OCI-LY1 (cell line): ENCODE measurements at regions not wholly inside any gene's neighbourhood (a gene's known extent, or its start where the extent isn't known, plus 50 kb on each side); places are given as distances from the start of the nearest gene placed in this dataset.

Source experiments
- H2AFZ ChIP-seq: fragments of 200-600 bp; sonication (generic), shearing (Covaris generic); 2 replicates; pipeline ENCODE4 v1.6.0; 2014; ENCODE audit warnings: antibody characterized with exemption, mild to moderate bottlenecking, low read length
- H3F3A ChIP-seq: fragments of 200-600 bp; sonication (generic), shearing (Covaris generic); 2 replicates; pipeline ENCODE4 v1.6.0; 2014; ENCODE audit warnings: mild to moderate bottlenecking, antibody characterized with exemption, low read length, moderate library complexity; ENCODE audit not compliant: insufficient read depth
- H3K27ac ChIP-seq: fragments of 200-600 bp; sonication (generic); 2 replicates; pipeline ENCODE4 v1.5.1; 2014; ENCODE audit warnings: low read length, mixed run types, mild to moderate bottlenecking, low read depth; ENCODE audit not compliant: poor library complexity, severe bottlenecking
- H3K27me3 ChIP-seq: fragments of 200-600 bp; sonication (generic); 2 replicates; pipeline ENCODE4 v1.6.0; 2014; ENCODE audit warnings: antibody characterized with exemption, mild to moderate bottlenecking, low read length, moderate library complexity; ENCODE audit not compliant: insufficient read depth
- H3K36me3 ChIP-seq: fragments of 200-600 bp; sonication (generic); 2 replicates; pipeline ENCODE4 v1.6.1; 2014; ENCODE audit warnings: mild to moderate bottlenecking, antibody characterized with exemption, low read length, moderate library complexity, mixed read lengths; ENCODE audit not compliant: insufficient read depth
- H3K4me1 ChIP-seq: fragments of 200-600 bp; sonication (generic); 2 replicates; pipeline ENCODE4 v1.5.1; 2014; ENCODE audit warnings: mild to moderate bottlenecking, low read length, moderate library complexity; ENCODE audit not compliant: insufficient read depth, severe bottlenecking
- H3K4me2 ChIP-seq: fragments of 200-600 bp; sonication (generic), shearing (Covaris generic); 2 replicates; pipeline ENCODE4 v1.6.1; 2014; ENCODE audit warnings: low read length
- H3K4me3 ChIP-seq: fragments of 200-600 bp; sonication (generic); 2 replicates; pipeline ENCODE4 v1.5.1; 2014; ENCODE audit warnings: low read length, low read depth, mild to moderate bottlenecking, mixed read lengths; ENCODE audit not compliant: poor library complexity, severe bottlenecking
- H3K79me2 ChIP-seq: fragments of 200-600 bp; shearing (Covaris generic); 2 replicates; pipeline ENCODE4 v1.6.1; 2016; ENCODE audit warnings: mixed run types, low read length, mixed read lengths; ENCODE audit not compliant: insufficient read depth
- H3K9ac ChIP-seq: fragments of 200-600 bp; sonication (generic), shearing (Covaris generic); 2 replicates; pipeline ENCODE4 v1.6.1; 2014; ENCODE audit warnings: mild to moderate bottlenecking, low read length, mixed read lengths
- H3K9me2 ChIP-seq: fragments of 200-600 bp; sonication (generic), shearing (Covaris generic); 2 replicates; pipeline ENCODE4 v1.6.1; 2014; ENCODE audit warnings: low read depth, mild to moderate bottlenecking, low read length, mixed read lengths
- H3K9me3 ChIP-seq: fragments of 200-600 bp; shearing (Covaris generic); 2 replicates; pipeline ENCODE4 v1.6.1; 2014; ENCODE audit warnings: low read length, mixed read lengths
- H4K20me1 ChIP-seq: fragments of 200-600 bp; sonication (generic), shearing (Covaris generic); 2 replicates; pipeline ENCODE4 v1.6.0; 2016; ENCODE audit warnings: mild to moderate bottlenecking, low read length; ENCODE audit not compliant: insufficient read depth
- EZH2 ChIP-seq: fragments of 200-600 bp; sonication (generic), shearing (Covaris generic); IDR thresholded peaks from 2 replicates; pipeline ENCODE4 v1.8.0; 2017; ENCODE audit warnings: borderline replicate concordance, mixed run types, mild to moderate bottlenecking, antibody characterized with exemption, low read length, moderate library complexity, mixed read lengths
- TF ChIP-seq, protein P1 (sequence below): fragments of 200-600 bp; sonication (generic), shearing (Covaris generic); IDR thresholded peaks from 2 replicates; pipeline ENCODE4 v1.5.1; 2017; ENCODE audit warnings: mild to moderate bottlenecking, antibody characterized with exemption, low read length, moderate library complexity, mixed read lengths

DNA sequence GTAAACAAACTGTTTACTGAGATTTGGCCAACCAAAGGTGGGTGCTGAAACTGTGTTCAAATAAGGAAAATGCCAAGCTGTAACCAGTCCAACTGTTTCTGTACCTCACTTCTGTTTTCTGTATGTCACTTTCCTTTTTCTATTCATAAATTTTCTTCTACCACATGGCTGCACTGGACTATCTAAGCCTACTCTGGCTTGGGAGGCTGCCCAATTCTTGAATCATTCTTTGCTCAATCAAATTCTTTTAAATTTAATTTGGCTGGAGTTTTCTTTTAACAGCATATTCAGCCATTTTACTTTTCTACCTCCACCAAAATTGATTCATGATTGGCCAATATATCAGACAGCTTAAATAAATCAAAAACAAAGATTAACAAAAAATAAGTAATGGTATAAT is 1575.5 kb upstream of the SPRY2 start:
- H3K9me2 ChIP-seq, result no peaks in the 10 kb centered on the region
- H3K9me3 ChIP-seq, result no peaks in the 10 kb centered on the region
- H4K20me1 ChIP-seq, result no peaks in the 10 kb centered on the region
- H3K9ac ChIP-seq, result no peak overlapping the region
- no peak overlapping the region for H2AFZ ChIP-seq
- no peaks in the 10 kb centered on the region for H3K36me3 ChIP-seq
- H3K79me2 ChIP-seq, result no peaks in the 10 kb centered on the region
- H3K4me2 ChIP-seq, result no peak overlapping the region
- TF ChIP-seq, protein P1, sequence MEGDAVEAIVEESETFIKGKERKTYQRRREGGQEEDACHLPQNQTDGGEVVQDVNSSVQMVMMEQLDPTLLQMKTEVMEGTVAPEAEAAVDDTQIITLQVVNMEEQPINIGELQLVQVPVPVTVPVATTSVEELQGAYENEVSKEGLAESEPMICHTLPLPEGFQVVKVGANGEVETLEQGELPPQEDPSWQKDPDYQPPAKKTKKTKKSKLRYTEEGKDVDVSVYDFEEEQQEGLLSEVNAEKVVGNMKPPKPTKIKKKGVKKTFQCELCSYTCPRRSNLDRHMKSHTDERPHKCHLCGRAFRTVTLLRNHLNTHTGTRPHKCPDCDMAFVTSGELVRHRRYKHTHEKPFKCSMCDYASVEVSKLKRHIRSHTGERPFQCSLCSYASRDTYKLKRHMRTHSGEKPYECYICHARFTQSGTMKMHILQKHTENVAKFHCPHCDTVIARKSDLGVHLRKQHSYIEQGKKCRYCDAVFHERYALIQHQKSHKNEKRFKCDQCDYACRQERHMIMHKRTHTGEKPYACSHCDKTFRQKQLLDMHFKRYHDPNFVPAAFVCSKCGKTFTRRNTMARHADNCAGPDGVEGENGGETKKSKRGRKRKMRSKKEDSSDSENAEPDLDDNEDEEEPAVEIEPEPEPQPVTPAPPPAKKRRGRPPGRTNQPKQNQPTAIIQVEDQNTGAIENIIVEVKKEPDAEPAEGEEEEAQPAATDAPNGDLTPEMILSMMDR, result no peak
- TF ChIP-seq EZH2, result no peak
- no peaks in the 10 kb centered on the region for H3K4me1 ChIP-seq
- no peak overlapping the region for H3K4me3 ChIP-seq
- no peaks in the 10 kb centered on the region for H3K27me3 ChIP-seq
- no peak overlapping the region for H3K27ac ChIP-seq
- no peaks in the 10 kb centered on the region for H3F3A ChIP-seq

DNA sequence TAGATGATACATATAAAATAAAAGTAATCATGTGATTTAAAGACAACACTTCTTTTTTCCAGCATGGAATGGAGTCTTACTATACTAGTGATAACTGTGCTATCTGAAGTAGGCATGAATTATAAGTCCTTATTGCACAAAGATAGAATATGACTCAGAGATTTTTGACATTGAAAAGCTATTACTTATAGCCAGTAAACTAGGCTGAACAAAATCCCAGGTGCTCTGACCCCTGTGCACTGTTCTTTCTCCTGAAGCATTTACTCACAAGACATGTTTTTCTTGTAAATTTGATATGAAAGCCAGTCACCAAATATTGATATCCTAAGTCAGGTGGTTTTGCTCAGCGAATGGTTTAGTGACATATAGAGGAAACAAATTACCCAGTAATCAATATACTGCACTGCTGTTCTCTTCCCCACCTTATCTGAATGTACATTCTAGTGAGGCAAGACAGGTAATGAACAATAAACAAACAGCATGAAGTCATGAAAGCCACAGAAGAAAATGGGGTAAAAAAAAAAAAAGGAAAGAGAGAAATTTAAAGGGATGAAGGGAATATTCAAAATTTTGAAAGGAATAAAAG is 1567.0 kb upstream of the SPRY2 start:
- Histone ChIP-seq H3K36me3 (no peaks in the 10 kb centered on the region), H3F3A (no peaks in the 10 kb centered on the region), H4K20me1 (no peaks in the 10 kb centered on the region), H3K9me2 (no peaks in the 10 kb centered on the region), H3K4me1 (no peaks in the 10 kb centered on the region), H2AFZ (no peak overlapping the region), H3K27me3 (no peaks in the 10 kb centered on the region), H3K9me3 (no peaks in the 10 kb centered on the region), H3K27ac (no peak overlapping the region), H3K4me2 (no peak overlapping the region), H3K4me3 (no peak overlapping the region), H3K9ac (no peak overlapping the region), H3K79me2 (no peaks in the 10 kb centered on the region)
- TF ChIP-seq EZH2, result no peak
- TF ChIP-seq, protein P1, result no peak

DNA sequence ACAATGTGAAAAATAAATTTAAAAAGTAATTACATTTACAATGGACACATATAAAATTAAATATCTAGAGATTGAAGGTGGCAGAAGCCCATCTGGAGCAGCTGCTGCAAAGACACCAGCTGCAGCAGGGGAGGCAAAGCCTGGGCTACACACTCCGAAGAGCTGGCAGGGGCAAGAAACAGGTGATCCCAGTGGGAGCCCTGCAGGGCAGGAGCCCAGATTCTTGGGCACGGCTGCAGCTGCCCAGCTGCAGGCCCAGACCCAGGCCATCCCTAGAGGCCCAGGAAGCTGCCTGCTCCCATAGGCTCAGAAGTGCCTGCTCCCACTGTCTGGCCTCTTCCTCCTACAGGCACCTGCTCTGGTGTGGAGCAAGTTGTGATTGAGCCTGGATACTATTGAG is 1547.9 kb upstream of the SPRY2 start:
- H3K4me1 ChIP-seq, result no peaks in the 10 kb centered on the region
- H3K4me2 ChIP-seq, result no peak overlapping the region
- H3K27ac ChIP-seq, result no peak overlapping the region
- no peak overlapping the region for H3K4me3 ChIP-seq
- H3K9ac ChIP-seq, result no peak overlapping the region
- no peaks in the 10 kb centered on the region for H3K79me2 ChIP-seq
- no peaks in the 10 kb centered on the region for H3K9me2 ChIP-seq
- H2AFZ ChIP-seq, result no peak overlapping the region
- H3K36me3 ChIP-seq, result no peaks in the 10 kb centered on the region
- H3K9me3 ChIP-seq, result no peaks in the 10 kb centered on the region
- H3K27me3 ChIP-seq, result no peaks in the 10 kb centered on the region
- no peaks in the 10 kb centered on the region for H3F3A ChIP-seq
- no peaks in the 10 kb centered on the region for H4K20me1 ChIP-seq
- TF ChIP-seq, protein P1, result no peak
- no peak for TF ChIP-seq EZH2
